Esophagus muscularis mucosa (tissue), 4 donors: ENCODE measurements at regions not wholly inside any gene's neighbourhood (a gene's known extent, or its start where the extent isn't known, plus 50 kb on each side); places are given as distances from the start of the nearest gene placed in this dataset.

Experiments
- DNase-seq: peaks from one replicate; pipeline ENCODE4 v3.0.0-alpha.2; 2017; ENCODE audit errors: extremely low spot score
- H3K27ac ChIP-seq, 4 donors: fragments of 200-600 bp; sonication (generic); replicated peaks in 1 of 4; 1 replicate in 3 of 4; 2 replicates in 1 of 4; pipeline ENCODE4 v1.5.1; 2016 to 2019; ENCODE audit warnings: mild to moderate bottlenecking in 1 of 4
- H3K27me3 ChIP-seq, 4 donors: fragments of 200-600 bp; sonication (generic); one replicate each; pipeline versions ENCODE4 v1.5.1 to v1.6.0; 2016 to 2019
- H3K36me3 ChIP-seq, 4 donors: fragments of 200-600 bp; sonication (generic); one replicate each; pipeline ENCODE4 v1.5.1; 2016 to 2019
- H3K4me1 ChIP-seq, 4 donors: fragments of 200-600 bp; sonication (generic); one replicate each; pipeline ENCODE4 v1.5.1; 2016 to 2019
- H3K4me3 ChIP-seq, 4 donors: fragments of 200-600 bp; sonication (generic); 1 replicate in 2 of 4; 2 replicates in 2 of 4; pipeline ENCODE4 v1.5.1; 2016 to 2019; ENCODE audit warnings: mild to moderate bottlenecking in 4 of 4, moderate library complexity in 1 of 4
- H3K9me3 ChIP-seq, 4 donors: fragments of 200-600 bp; sonication (generic); 1 replicate in 3 of 4; 2 replicates in 1 of 4; pipeline ENCODE4 v1.5.1; 2016 to 2019
- CTCF ChIP-seq, 3 experiments: fragments of 200-600 bp in 2 of 3; fragments of 450-650 bp in 1 of 3; sonication (generic) in 2 of 3; IDR thresholded peaks; one replicate each; pipeline ENCODE4 v1.5.1; 2017 to 2019; ENCODE audit warnings: antibody characterized with exemption in 3 of 3, mild to moderate bottlenecking in 2 of 3, moderate library complexity in 1 of 3
- EP300 ChIP-seq: sonication (generic); formaldehyde crosslinking; IDR thresholded peaks from one replicate; pipeline ENCODE4 v1.6.1; 2017; ENCODE audit warnings: antibody characterized with exemption
- POLR2A ChIP-seq: fragments of 450-650 bp; IDR thresholded peaks from one replicate; pipeline ENCODE4 v1.6.1; 2017; ENCODE audit warnings: antibody characterized with exemption, moderate library complexity, mild to moderate bottlenecking, low read depth
- POLR2AphosphoS5 ChIP-seq, 2 donors: sonication (generic); formaldehyde crosslinking; IDR thresholded peaks; one replicate each; pipeline ENCODE4 v1.6.1; 2017; ENCODE audit warnings: antibody characterized with exemption in 2 of 2
- WGBS: methylation state at CpG from one replicate; pipeline ENCODE4 v1.1.5; 2018; 5-methylcytosine and 5-hydroxymethylcytosine counted together
- intact Hi-C: fragments of 100-400 bp; cut with DNase I; formaldehyde crosslinking; loops from one replicate; pipeline ENCODE4 v1.15.1; 2023

- intact Hi-C loops, result no loop called here
- WGBS, result 94% methylated on average over 2 of the region's 2 CpGs
- Histone ChIP-seq H3K4me1 (no peaks in the 10 kb centered on the region), H3K27ac (no peak overlapping the region), H3K9me3 (no peaks in the 10 kb centered on the region), H3K27me3 (no peaks in the 10 kb centered on the region), H3K36me3 (no peaks in the 10 kb centered on the region), H3K4me3 (no peak overlapping the region)
- TF ChIP-seq POLR2AphosphoS5 (IDR thresholded peaks at IDR 0.05) (no peak), POLR2A (no peak), EP300 (no peak), CTCF (IDR thresholded peaks at IDR 0.05) (no peak)
- no peak for DNase-seq
These were observed 672.7 kb downstream of the CD109 start for GRCh38 chr6:74368746-74369145.

GRCh38 chr6:74366634-74367033 lies 670.6 kb downstream of the CD109 start:
- 96% methylated on average over 1 of the region's 1 CpG for WGBS
- DNase-seq, result no peak
- TF ChIP-seq POLR2A (no peak), POLR2AphosphoS5 (IDR thresholded peaks at IDR 0.05) (no peak), EP300 (no peak), CTCF (IDR thresholded peaks at IDR 0.05) (no peak)
- H3K9me3 ChIP-seq, result no peaks in the 10 kb centered on the region
- no peaks in the 10 kb centered on the region for H3K27me3 ChIP-seq
- no peak overlapping the region for H3K4me3 ChIP-seq
- H3K27ac ChIP-seq, result no peak overlapping the region
- intact Hi-C loops, result no loop called here
- no peaks in the 10 kb centered on the region for H3K4me1 ChIP-seq
- H3K36me3 ChIP-seq, result no peaks in the 10 kb centered on the region

GRCh38 chr6:74362391-74362790 lies 666.4 kb downstream of the CD109 start:
- Histone ChIP-seq H3K27ac (no peak overlapping the region), H3K9me3 (no peaks in the 10 kb centered on the region), H3K27me3 (no peaks in the 10 kb centered on the region), H3K4me3 (no peak overlapping the region), H3K4me1 (no peaks in the 10 kb centered on the region), H3K36me3 (no peaks in the 10 kb centered on the region)
- TF ChIP-seq POLR2A (no peak), EP300 (no peak), POLR2AphosphoS5 (IDR thresholded peaks at IDR 0.05) (no peak), CTCF (IDR thresholded peaks at IDR 0.05) (no peak)
- intact Hi-C loops, result no loop called here
- no peak for DNase-seq
- 79% methylated on average over 1 of the region's 1 CpG for WGBS

GRCh38 chr6:74357321-74357720 lies 661.3 kb downstream of the CD109 start:
- TF ChIP-seq EP300 (no peak), POLR2AphosphoS5 (IDR thresholded peaks at IDR 0.05) (no peak), POLR2A (no peak), CTCF (IDR thresholded peaks at IDR 0.05) (no peak)
- Histone ChIP-seq H3K36me3 (no peaks in the 10 kb centered on the region), H3K4me3 (no peak overlapping the region), H3K4me1 (no peaks in the 10 kb centered on the region), H3K9me3 (no peaks in the 10 kb centered on the region), H3K27me3 (no peaks in the 10 kb centered on the region), H3K27ac (no peak overlapping the region)
- intact Hi-C loops, result no loop called here
- no peak for DNase-seq
- WGBS, result 83% methylated on average over 4 of the region's 4 CpGs

- Histone ChIP-seq H3K9me3 (no peaks in the 10 kb centered on the region), H3K36me3 (no peaks in the 10 kb centered on the region), H3K4me3 (no peak overlapping the region), H3K27ac (no peak overlapping the region), H3K27me3 (no peaks in the 10 kb centered on the region), H3K4me1 (no peaks in the 10 kb centered on the region)
- intact Hi-C loops, result no loop called here
- TF ChIP-seq POLR2AphosphoS5 (IDR thresholded peaks at IDR 0.05) (no peak), EP300 (no peak), POLR2A (no peak)
- WGBS, result 76% methylated on average over 2 of the region's 2 CpGs
- DNase-seq, result no peak
These were observed 660.4 kb downstream of the CD109 start for GRCh38 chr6:74356391-74356790.
